Right lobe of liver (tissue), 6 donors: ENCODE measurements at regions not wholly inside any gene's neighbourhood (a gene's known extent, or its start where the extent isn't known, plus 50 kb on each side); places are given as distances from the start of the nearest gene placed in this dataset.

Source experiments
- ATAC-seq, 4 donors: fragments of 200-7000 bp; cut with Tn5 transposase; one replicate each; pipeline ENCODE4 v1.9.1; 2020; ENCODE audit warnings: mild to moderate bottlenecking in 4 of 4, moderate library complexity in 4 of 4
- DNase-seq, 3 donors: peaks; one replicate each; pipeline ENCODE4 v3.0.0-alpha.2; 2020
- H3K27ac ChIP-seq, 3 donors: fragments of 200-600 bp; one replicate each; pipeline ENCODE4 v1.8.0; 2022
- H3K27me3 ChIP-seq, 2 donors: fragments of 200-600 bp; one replicate each; pipeline ENCODE4 v1.8.0; 2022
- H3K36me3 ChIP-seq, 4 donors: fragments of 200-600 bp; sonication (generic) in 1 of 4; one replicate each; pipeline versions ENCODE4 v1.5.1 to v1.8.0; 2017 to 2022; ENCODE audit warnings: control low read depth in 1 of 4
- H3K4me1 ChIP-seq, 4 donors: fragments of 200-600 bp; sonication (generic) in 1 of 4; one replicate each; pipeline versions ENCODE4 v1.5.1 to v1.8.0; 2017 to 2022; ENCODE audit warnings: control low read depth in 1 of 4
- H3K4me3 ChIP-seq, 3 donors: fragments of 200-600 bp; one replicate each; pipeline ENCODE4 v1.8.0; 2022
- H3K9me3 ChIP-seq, 4 donors: fragments of 200-600 bp; sonication (generic) in 1 of 4; one replicate each; pipeline versions ENCODE4 v1.5.1 to v1.8.0; 2017 to 2022; ENCODE audit warnings: control low read depth in 1 of 4
- CTCF ChIP-seq, 4 donors: fragments of 200-600 bp in 3 of 4; fragments of 450-650 bp in 1 of 4; IDR thresholded peaks; one replicate each; pipeline versions ENCODE4 v1.5.1 to v1.8.0; 2016 to 2022; ENCODE audit warnings: antibody characterized with exemption in 4 of 4, mild to moderate bottlenecking in 2 of 4
- POLR2A ChIP-seq: fragments of 450-650 bp; IDR thresholded peaks from one replicate; pipeline ENCODE4 v1.6.1; 2017; ENCODE audit warnings: antibody characterized with exemption, mild to moderate bottlenecking
- WGBS: methylation state at CpG from one replicate; pipeline ENCODE4 v1.1.6; 2018; ENCODE audit warnings: low coverage, low lambda C conversion rate; ENCODE audit not compliant: insufficient coverage; ENCODE audit errors: missing lambda C conversion rate; 5-methylcytosine and 5-hydroxymethylcytosine counted together
- intact Hi-C, 2 donors: fragments of 100-400 bp; cut with DNase I; formaldehyde crosslinking; loops; one replicate each; pipeline versions ENCODE4 v1.11.2 to v1.14.1; 2022
- donor health status: DM: no; HTN: yes; CAD: no.
- donor health status: DM: no; HTN: no; CAD: no.
- donor health status: DM: no; HTN: no; CAD: no.
- donor health status: DM: no; HTN: yes; CAD: no.
- donor health status: DM: no; HTN: yes; CAD: no.

GRCh38 chr10:21209495-21209894 lies 312.4 kb upstream of the NEBL start:
- WGBS: 62% methylated on average over 1 of the region's 4 CpGs
- H3K27me3 ChIP-seq: no peaks in the 10 kb centered on the region
- intact Hi-C loops: no loop called here
- DNase-seq (no peak), ATAC-seq (no peak)
- H3K9me3 ChIP-seq: no peaks in the 10 kb centered on the region
- no peak for TF ChIP-seq POLR2A
- no peak for TF ChIP-seq CTCF (IDR thresholded peaks at IDR 0.05)
- no peaks in the 10 kb centered on the region for H3K36me3 ChIP-seq
- H3K27ac ChIP-seq: no peak overlapping the region
- no peak overlapping the region for H3K4me3 ChIP-seq
- H3K4me1 ChIP-seq: no peaks in the 10 kb centered on the region

- no peaks in the 10 kb centered on the region for H3K27me3 ChIP-seq
- H3K36me3 ChIP-seq: no peaks in the 10 kb centered on the region
- no peak overlapping the region for H3K4me3 ChIP-seq
- 60% methylated on average over 6 of the region's 7 CpGs for WGBS
- no peak overlapping the region for H3K27ac ChIP-seq
- intact Hi-C loops: no loop called here
- no peak for DNase-seq
- no peak for ATAC-seq
- no peaks in the 10 kb centered on the region for H3K9me3 ChIP-seq
- H3K4me1 ChIP-seq: no peaks in the 10 kb centered on the region
- TF ChIP-seq POLR2A (no peak), CTCF (IDR thresholded peaks at IDR 0.05) (no peak)
These were observed 311.7 kb upstream of the NEBL start for GRCh38 chr10:21208666-21209316.

- intact Hi-C loops: no loop called here
- WGBS: 56% methylated on average over 3 of the region's 4 CpGs
- Histone ChIP-seq H3K4me3 (no peak overlapping the region), H3K9me3 (no peaks in the 10 kb centered on the region), H3K36me3 (no peaks in the 10 kb centered on the region), H3K4me1 (no peaks in the 10 kb centered on the region), H3K27me3 (no peaks in the 10 kb centered on the region), H3K27ac (no peak overlapping the region)
- DNase-seq: no peak
- TF ChIP-seq POLR2A: no peak
- no peak for TF ChIP-seq CTCF (IDR thresholded peaks at IDR 0.05)
- no peak for ATAC-seq
These were observed 310.9 kb upstream of the NEBL start for GRCh38 chr10:21207852-21208646.

GRCh38 chr10:21205328-21205727 lies 308.2 kb upstream of the NEBL start:
- DNase-seq: no peak
- ATAC-seq: no peak
- Histone ChIP-seq H3K36me3 (no peaks in the 10 kb centered on the region), H3K9me3 (no peaks in the 10 kb centered on the region), H3K4me1 (no peaks in the 10 kb centered on the region), H3K4me3 (no peak overlapping the region), H3K27ac (no peak overlapping the region), H3K27me3 (no peaks in the 10 kb centered on the region)
- intact Hi-C loops: no loop called here
- no peak for TF ChIP-seq POLR2A
- TF ChIP-seq CTCF (IDR thresholded peaks at IDR 0.05): no peak
